Limb (tissue), 2 donors: ENCODE measurements at regions not wholly inside any gene's neighbourhood (a gene's known extent, or its start where the extent isn't known, plus 50 kb on each side); places are given as distances from the start of the nearest gene placed in this dataset.
"Not testable (repeated sequence)": the region's sequence is repeated elsewhere in the genome, so short reads cannot be mapped to it uniquely, and the experiment has no call there.

Experiments
- DNase-seq, 2 donors: peaks; one replicate each; pipeline ENCODE4 v3.0.0-alpha.2; 2016; ENCODE audit errors: extremely low spot score in 2 of 2

DNA sequence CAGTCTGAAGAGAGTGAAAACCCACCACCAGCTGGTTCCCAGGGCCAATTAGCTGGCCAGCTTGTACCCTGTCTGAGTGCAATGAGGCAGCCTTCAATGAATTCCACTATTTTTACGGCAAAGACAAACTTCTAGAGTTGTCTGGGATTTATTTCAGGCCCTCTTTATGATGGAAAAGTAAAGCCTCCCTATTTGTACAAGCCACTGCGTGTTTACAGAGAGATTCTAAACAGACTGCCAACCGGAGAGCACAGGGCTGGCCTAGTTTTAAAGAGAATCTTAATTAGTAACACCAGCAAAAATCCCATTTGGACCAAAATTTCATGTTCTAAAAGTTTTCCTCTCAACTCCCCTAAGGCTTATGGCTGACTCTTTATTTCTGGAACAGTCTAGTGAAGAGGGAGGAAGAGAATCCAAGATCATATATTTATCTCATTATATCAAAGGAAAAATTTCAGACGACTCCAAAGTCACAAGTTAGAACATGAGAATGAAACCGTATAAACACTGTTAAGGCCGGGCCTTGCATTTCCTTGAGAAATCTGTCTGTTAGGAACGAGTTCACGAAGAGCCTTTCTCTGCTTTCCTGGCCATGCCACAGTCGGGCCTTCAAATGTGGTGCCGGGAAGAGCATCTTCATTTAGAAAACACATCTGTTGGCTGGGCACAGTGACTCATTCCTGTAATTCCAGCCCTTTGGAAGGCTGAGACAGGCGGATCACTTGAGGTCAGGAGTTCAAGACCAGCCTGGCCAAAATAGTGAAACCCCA lies 724.6 kb upstream of the NRP1 start:
- DNase-seq = peak in 1 of 2 donors; percentile 42

DNA sequence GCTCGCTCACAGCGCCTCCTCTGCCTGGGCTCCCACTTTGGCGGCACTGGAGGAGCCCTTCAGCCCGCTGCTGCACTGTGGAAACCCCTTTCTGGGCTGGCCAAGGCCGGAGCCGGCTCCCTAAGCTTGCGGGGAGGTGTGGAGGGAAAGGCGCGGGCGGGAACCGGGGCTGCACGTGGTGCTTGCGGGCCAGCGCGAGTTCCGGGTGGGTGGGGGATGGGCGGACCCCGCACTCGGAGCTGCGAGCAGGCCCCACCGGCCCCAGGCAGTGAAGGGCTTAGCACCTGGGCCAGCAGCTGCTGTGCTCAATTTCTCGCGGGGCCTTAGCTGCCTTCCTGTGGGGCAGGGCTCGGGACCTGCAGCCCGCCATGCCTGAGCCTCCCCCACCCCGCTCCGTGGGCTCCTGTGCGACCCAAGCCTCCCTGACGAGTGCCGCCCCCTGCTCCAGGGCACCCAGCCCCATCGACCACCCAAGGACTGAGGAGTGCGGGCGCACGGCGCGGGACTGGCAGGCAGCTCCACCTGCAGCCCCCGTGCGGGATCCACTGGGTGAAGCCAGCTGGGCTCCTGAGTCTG lies 721.0 kb upstream of the NRP1 start:
- not testable (repeated sequence) for DNase-seq

DNA sequence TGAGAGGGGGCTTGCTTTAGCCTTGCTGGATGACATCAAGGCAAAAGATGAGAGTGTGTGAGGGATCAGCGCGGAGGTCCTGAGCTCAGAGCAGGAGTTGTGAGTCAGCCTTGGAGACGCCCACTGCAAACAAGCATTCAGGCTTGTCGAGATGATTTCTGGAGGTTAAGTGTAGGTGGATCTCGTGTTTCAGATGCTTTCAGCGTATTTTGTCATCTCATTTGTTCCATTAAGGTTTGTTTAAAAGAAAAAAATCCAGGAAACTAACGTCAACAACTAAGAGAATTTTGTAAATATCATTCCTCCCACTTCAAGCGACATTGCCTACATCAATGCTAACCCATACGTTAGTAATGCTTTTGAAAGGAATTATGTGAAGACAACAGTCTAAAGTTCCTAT lies 715.4 kb upstream of the NRP1 start:
- DNase-seq = no peak

DNA sequence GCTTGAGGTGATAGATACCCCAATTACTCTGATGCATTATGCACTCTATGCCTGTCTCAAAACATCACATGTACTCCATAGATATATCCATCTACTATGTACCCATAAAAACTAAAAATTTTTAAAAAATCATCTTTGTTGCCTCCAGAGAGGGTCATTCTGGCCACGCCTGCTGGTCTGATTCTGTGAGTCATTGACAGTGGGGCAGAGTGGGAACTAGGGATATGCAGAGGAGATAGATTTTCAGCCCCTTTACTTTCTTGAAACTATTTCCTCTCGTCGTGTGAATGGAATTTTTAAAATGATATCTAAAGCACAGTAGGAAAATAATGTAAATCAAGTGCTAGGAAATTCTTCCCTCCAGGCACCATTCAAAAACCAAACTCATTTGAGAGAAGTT lies 715.0 kb upstream of the NRP1 start:
- DNase-seq = no peak

DNA sequence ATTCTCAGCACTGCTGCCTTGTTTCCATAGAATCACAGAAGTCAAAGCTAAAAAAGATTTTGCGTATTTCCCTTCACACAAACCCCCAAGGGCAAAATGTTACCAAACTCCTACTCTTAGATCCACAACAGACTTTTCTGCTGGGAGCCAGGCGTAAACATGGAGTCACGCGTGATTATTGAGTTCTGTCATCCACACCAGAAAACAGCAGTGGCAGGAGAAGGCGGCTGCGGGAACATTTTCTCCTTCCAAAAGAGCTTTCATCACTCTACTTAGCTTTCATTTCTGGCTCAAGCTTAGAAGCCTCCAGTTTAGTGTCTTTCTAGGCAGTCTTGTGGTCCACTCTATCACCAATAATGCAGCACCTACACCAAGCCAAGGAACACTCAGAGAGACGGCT lies 712.9 kb upstream of the NRP1 start:
- DNase-seq = no peak

DNA sequence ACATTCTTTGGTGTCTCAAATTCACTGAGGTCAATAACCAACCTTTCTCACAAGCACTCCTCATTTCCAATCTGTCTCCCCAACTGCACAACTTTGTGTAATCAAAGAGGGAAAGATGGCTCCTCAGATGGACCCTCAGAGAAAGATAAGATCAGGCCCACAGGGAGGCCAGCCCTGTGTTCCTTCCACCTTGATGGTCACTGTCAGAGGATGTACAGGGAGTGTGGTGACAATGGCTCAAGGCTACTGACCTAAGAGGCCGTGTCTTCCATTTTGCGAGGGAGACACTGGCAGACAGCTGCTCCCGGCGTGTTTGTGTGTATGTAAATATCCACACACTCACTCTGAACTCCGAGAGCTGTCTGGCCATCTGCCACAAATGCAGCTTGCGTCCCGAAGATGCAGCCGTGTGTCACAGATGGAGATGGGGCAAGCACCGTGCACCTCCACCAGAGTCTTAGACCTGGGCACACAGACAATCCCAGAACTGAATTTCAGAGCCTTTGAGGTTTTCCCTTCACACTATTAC lies 712.1 kb upstream of the NRP1 start:
- peak in 1 of 2 donors; percentile 44 for DNase-seq

DNA sequence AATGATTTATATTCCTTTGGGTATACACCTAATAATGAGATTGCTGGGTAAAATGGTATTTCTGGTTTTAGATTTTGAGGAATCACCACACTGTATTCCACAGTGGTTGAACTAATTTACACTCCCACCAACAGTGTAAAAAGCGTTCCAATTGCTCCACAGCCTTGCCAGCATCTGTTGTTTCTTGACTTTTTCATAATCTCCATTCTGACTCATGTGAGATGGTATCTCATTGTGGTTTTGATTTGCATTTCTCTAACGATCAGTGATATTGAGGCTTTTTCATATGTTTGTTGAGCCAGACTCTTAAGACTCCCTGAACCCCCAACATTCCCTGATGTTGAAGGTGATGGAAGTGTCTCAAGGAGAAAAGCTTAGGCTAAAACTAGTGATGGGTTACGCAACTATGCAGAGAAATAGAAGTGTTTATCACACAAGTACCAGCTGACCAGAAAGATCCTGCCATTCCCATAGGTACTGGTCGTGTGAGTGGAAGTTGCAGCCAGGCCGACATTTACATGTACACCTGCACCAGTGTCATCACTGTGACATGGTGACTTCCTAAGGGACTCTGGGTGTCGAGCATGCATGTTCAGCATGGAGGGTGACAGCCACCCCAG lies 711.2 kb upstream of the NRP1 start:
- no peak for DNase-seq

GRCh38 chr10:34041871-34042270 lies 707.4 kb upstream of the NRP1 start:
- DNase-seq = no peak

DNA sequence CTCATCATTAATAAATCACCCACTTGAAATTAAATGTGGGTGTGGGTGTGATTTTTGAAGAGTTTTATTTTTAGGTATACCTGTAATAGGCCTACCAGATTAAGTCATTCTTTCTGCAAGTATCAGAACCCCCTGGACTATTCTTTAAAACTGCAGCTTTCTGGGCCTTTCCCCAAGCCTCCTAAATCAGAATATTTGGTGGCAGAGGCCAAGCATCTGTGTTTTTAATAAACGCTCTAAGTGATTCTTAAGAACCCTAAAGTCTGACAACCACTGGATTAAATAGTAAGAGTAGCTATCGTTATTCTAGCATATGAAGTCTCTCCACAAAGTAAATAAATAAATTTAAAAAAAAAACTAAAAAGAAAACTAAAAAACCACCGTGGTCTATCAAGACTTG lies 703.0 kb upstream of the NRP1 start:
- DNase-seq = no peak

DNA sequence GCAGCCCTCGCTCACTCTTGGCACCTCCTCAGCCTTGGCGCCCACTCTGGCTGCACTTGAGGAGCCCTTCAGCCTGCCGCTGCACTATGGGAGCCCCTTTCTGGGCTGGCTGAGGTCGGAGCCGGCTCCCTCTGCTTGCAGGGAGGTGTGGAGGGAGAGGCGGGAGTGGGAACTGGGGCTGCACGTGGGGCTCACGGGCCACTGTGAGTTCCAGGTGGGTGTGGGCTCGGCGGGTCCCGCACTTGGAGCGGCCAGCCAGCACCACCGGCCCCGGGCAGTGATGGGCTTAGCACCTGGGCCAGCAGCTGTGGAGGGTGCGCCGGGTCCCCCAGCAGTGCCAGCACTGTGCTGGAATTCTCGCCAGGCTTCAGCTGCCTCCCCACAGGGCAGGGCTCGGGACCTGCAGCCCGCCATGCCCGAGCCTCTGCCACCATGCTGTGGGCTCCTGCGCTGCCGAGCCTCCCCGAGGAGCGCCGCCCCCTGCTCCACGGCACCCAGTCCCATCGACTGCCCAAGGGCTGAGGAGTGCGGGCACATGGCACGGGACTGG lies 700.8 kb upstream of the NRP1 start:
- not testable (repeated sequence) for DNase-seq

- DNase-seq = no peak
Measured at GRCh38 chr10:34033078-34033477, 698.6 kb upstream of the NRP1 start.

GRCh38 chr10:34032564-34032963 lies 698.1 kb upstream of the NRP1 start:
- DNase-seq = no peak

DNA sequence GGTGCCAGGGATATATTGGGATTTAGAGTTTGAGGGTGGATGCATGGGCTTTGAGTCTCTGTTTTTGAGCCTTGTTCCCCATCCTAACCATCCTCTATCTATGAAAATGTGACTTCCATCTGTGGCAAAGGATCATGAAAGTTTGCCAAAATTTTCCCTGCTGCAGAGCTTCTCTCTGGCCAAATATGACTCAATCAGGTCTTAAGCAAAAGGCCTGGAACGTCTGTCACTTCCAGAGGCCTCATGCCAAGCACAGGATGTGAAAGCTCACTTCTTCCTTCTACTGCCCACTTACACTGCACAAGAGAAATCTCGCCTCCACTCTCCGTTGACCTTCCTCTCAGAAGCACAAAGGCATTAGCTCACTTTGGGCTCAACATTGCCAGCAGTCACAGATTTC lies 696.9 kb upstream of the NRP1 start:
- DNase-seq = no peak

DNA sequence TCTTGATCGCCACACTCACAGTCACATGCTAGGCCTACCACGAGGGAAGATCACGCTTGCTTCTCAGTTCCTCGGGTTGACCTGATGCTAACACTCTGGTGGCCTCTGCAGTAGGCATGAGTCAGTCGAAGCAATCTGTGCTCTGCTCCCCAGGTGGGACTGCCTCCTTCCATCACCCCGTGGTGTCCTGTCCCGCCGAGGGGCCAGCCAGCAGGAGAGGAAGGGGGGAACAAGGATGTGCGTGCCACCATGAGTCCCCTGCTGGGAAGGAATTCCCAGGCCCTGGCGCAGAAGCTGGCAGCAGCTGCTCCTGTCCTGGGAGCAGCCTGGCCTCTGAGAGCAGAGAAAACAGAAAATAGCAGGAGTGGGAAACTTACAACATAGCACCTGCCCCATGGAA lies 695.0 kb upstream of the NRP1 start:
- DNase-seq = no peak

- DNase-seq = no peak
Measured at GRCh38 chr10:34028936-34029335, 694.5 kb upstream of the NRP1 start.

GRCh38 chr10:34024693-34025425 lies 690.4 kb upstream of the NRP1 start:
- no peak for DNase-seq

DNA sequence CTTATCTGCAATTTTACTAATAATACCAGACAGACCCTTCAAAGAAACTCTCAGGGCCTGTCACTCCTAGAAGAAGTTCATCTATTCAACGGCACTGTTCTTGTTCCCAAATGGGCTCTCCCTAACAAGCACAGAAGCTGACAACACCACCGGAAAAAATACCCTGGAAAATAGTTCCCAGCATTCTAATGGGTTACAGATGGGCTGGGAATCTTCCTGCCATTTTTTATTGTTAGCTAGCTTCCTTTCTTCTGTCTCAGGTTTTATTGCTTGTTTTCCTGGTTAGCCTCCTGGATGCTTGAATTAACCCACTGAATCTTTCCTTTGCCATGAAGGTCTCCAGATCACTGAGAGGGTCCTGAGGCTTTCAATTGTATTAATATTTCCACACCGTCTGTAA lies 689.8 kb upstream of the NRP1 start:
- DNase-seq = no peak

GRCh38 chr10:34022195-34022594 lies 687.7 kb upstream of the NRP1 start:
- no peak for DNase-seq

DNA sequence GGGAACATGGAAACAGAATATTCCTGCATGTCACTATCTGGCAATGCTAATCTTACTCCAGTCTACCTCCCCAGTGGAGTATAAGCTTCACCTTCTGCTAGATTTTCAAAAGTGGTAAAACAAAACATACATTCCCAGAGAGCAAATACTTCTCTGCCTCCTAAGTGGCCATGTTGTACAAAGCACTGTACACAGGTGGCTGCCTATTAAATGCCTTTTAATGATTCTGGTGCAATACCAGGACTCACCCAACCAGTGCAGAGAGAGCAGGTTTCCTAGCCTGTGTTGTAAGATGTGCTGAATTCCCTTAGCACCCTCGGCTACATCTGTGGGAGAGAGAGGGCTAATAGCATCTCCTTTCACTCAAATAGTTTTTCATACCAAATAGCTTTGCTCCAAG lies 684.3 kb upstream of the NRP1 start:
- DNase-seq = no peak

DNA sequence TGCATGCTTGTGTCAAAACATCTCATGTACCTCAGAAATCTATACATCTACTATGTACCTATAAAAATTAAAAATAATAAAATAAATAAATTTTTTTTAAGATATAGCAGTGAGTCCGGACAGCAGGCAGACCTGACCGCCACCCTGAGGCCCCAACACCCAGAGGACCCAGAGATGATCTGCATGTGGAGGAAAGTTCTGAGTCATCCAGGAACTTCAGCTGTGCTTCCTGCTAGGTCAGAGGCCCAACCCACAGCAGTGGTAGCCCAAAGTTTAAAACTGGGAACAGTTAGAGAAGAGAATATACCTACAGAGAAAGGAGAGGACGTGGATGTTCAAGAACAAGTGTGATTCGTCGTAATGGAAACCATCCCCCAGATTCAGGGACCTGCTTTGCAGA lies 683.7 kb upstream of the NRP1 start:
- DNase-seq = no peak

GRCh38 chr10:34017281-34017680 lies 682.8 kb upstream of the NRP1 start:
- DNase-seq = no peak

DNA sequence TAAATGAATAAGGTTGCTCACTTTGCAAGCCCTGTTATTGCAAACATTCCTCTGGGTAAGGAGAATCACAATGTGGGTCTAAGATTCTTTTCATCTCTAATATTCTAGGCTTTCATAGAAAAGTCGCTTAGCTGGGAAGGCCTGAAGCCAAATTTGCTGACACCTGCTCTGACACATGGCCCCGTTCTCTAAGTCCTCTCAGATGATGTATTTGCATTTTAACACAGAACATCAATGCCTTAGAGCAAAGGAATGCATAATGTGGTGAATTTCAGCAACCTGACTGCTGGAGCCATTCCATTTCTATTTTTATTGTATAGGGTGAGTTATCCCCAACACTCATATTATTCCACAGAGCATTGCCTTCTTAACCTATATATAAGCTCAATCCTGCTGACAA lies 682.1 kb upstream of the NRP1 start:
- DNase-seq = no peak
